GM19452 (cell line): ENCODE measurements at regions not wholly inside any gene's neighbourhood (a gene's known extent, or its start where the extent isn't known, plus 50 kb on each side); places are given as distances from the start of the nearest gene placed in this dataset.

Experiments used
- ATAC-seq: cut with Tn5 transposase; IDR thresholded peaks from one replicate; pipeline ENCODE4 v1.9.1; 2021; ENCODE audit not compliant: unreplicated experiment

GRCh38 chr15:69624155-69624520, 171.5 kb downstream of the RPLP1 start:
- no peak for ATAC-seq

DNA sequence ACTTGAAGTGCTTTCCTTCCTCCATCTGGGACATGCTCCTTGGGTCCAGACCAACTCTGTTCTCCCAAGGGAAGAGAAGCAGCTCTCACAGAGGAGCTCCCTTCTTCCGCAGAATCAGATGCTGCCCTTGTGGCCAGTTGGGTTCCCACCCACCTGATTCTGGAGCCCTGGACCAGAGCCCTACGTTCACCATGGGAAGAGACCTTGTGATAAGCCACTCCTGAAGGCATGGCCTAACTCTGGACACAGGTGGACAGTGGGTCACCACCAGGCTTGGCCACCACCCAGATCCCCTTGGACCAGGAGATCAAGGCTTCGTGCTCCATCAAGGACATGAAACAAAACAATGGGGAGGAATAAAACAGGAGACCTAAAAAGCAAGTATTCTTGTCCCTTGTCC, 172.2 kb downstream of the RPLP1 start:
- no peak for ATAC-seq

DNA sequence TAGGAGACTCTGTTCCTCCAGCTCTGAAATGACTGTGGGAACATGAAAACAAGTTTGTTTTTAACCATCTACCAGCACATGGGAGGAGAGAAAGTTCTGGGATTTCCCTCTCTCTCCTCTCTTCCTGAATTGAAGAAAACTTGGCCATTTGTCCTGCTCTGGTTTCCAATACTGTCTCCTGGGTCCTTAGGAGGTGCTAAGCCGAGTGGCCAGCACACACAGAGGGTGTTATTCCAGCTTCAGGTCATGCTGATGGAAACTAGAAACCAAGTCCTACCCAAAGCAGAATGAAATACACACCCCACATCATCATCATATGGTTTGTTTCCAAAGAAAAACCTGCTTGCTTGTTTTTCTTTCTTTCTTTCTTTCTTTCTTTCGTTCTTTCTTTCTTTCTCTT, 172.7 kb downstream of the RPLP1 start:
- ATAC-seq: no peak

GRCh38 chr15:69626095-69627066, 173.8 kb downstream of the RPLP1 start:
- no peak for ATAC-seq

GRCh38 chr15:69627548-69628158, 175.0 kb downstream of the RPLP1 start:
- ATAC-seq: no peak

- no peak for ATAC-seq
Measured at GRCh38 chr15:69628256-69629093, 175.9 kb downstream of the RPLP1 start.

DNA sequence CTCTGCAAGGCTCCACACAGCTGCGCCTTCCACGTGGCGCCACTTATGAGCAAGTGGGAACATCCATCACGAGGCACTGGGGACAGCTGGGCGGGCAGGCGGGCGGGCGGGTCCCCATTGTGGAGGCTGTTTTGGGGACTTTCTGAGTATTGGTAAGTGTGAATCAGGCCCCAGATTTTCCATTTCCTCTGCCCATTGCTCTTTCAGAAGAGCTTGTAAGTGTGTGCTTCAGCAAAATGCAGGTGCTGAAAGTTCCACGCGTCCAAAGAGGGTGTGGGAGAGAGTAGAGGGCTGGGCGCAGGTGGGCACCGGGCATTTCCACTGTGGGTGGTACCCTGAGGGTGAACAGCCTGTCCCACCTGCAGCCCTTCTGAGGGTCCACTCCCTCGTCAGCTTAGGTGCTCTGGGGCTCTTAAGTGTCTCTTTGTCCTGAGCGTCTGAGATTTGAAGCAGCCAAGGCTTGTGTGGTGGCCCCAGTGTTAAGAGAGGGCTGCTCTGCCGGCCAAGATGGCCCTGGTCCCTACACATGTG, 177.1 kb downstream of the RPLP1 start:
- no peak for ATAC-seq

DNA sequence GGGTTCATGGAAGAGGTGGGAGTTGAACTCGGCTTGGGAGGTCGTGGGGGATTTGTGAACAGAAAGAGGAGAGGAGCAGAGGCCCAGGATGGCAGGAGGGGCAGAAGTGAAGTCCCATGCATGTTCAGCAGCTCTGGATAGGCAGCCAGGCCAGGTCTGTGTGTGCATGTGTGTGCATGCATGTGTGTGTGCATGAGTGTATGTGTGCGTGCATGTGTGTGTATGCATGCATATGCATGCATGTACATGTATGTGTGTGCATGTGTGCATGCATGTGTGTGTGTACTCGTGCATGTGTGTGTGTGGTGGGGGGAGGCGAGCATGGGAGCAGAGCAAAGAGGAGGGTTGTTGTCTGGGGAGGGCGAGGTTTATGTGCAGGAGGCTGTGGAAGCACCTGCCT, 178.4 kb downstream of the RPLP1 start:
- no peak for ATAC-seq

DNA sequence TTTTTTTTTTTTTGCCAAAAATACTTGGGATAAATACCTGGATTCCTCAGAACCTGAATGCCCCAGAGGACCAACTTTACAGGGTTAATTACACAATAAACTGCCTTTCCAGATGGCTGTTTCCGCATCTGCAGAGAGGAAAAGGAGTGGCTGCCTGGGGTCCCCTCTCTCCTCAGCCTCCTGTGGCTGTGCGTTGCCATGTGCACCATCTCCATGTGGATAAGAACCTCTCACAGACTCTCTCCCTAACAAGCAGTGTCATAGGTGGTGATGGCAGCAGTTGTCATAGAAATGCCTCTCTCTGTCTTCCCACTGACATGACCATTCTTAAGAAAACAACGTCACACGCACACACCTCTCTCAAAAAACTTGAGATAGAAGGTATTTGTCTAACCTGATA, 179.4 kb downstream of the RPLP1 start:
- ATAC-seq: no peak

DNA sequence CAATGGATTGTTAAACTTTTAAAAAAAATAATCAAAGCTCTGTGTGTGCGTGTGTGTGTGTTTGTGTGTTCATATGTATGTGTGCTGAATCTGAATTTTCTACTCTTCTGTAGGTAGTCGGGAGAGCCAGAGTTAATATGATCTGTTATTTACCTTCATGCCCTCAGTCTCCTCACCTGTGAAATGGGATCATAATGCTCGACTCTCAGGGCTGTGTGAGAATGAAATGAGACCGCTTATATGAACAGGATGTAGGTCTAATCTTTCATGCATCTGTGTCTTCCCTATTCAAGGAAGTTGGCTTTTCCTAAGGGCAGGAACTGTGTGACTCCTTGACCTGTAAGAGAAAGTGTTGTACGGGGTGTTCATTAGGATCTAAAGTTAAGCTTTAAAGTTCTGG, 182.2 kb downstream of the RPLP1 start:
- ATAC-seq: no peak

GRCh38 chr15:69636169-69636915, 183.7 kb downstream of the RPLP1 start:
- ATAC-seq: no peak

GRCh38 chr15:69637818-69638217, 185.2 kb downstream of the RPLP1 start:
- ATAC-seq: no peak

- no peak for ATAC-seq
Measured at GRCh38 chr15:69643476-69643875, 190.9 kb downstream of the RPLP1 start.

- no peak for ATAC-seq
Measured at GRCh38 chr15:69643971-69644370, 191.4 kb downstream of the RPLP1 start.

GRCh38 chr15:69644876-69645275, 192.3 kb downstream of the RPLP1 start:
- ATAC-seq: no peak

DNA sequence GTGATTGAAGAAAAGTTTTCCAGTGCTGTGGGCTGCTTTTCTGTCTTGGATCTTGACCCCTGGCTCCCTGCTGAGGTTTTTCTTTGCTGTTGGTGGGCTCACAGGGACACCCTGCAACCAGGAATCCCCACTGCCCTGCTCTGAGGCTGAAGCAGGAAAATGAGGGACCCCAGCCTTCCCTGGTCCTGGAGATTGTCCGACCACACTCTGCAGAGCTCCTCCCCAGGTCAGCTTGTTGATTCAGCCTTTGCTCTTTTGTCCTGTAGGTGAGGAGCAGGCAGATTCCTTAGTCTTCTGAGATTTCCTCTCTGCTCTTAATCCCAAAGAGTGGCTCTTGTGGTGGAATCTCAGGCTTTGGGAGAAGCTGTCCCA, 194.5 kb downstream of the RPLP1 start:
- no peak for ATAC-seq

- no peak for ATAC-seq
Measured at GRCh38 chr15:69648212-69648611, 195.6 kb downstream of the RPLP1 start.

DNA sequence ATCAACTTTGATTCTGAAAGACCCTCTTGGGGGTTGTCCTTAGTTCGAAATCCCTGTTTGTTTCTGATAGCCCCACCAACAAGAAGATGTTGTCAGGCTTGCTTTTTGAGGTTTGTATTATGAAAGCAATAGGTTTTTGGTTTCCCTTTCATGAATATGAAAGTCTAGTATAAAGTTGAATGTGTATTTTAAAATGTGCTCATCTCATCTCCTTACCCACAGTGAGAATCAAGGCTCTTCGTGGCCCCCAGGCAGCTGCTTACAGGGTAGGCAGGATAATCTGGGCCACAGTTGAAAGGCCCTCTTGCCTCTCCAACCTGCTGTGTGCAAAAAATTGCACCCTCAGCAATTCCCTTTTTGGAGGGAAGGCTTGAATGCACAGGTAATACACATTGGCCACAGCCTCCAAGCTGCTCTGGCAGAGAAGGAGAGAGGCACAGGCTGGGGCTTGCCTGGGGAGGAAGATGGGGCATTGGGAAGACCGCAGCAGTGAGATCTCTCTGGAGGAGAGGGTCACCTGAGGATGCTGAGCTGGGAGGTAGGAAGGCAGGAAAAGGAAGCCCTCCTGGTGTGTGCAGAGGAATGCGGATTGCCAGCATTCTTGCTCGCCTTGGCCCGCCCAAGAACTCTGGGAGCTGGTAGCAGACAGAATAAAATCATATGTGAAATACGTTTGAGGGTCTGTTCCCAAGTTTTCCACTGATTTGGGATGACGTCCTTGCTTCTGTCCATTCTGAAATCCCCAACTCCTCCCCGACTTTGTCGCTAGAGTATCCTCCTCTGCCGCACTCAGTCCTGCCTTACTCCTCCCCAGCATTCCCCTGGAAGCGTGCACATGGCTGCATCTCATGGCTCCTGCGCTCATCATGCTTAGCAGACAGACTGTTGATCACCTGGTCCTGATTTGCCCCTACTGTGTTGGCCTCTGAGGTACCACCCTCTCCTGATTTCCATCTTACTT, 196.4 kb downstream of the RPLP1 start:
- no peak for ATAC-seq

DNA sequence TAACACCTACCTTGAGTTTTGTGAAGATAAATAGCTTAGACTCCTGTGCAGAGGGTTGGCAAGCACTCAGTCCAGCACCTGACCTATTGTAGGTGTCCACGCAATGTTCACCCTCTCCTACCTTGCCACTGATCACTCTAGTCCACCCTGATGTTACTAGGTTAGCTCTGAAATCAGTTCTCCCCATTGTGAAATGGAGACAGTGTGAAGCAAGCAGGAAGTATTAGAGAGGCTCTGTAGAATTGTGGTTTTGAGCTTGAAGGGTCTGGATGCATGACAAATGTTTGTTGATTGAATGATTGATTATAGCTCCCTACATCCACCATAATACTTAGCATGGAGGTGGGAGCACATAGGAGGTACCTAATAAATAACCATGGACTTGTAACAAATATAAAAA, 199.7 kb downstream of the RPLP1 start:
- ATAC-seq: no peak
